GM23248 (cell line): ENCODE measurements at regions not wholly inside any gene's neighbourhood (a gene's known extent, or its start where the extent isn't known, plus 50 kb on each side); places are given as distances from the start of the nearest gene placed in this dataset.

Source experiments
- EZH2 ChIP-seq: fragments of 200-600 bp; sonication (generic); IDR thresholded peaks from 2 replicates; pipeline ENCODE4 v1.6.1; 2018; ENCODE audit warnings: antibody characterized with exemption, mild to moderate bottlenecking; ENCODE audit not compliant: insufficient read depth, poor library complexity, severe bottlenecking
- EZH2phosphoT487 ChIP-seq: fragments of 200-600 bp; sonication (generic); IDR thresholded peaks from 2 replicates; pipeline ENCODE4 v1.6.1; 2018; ENCODE audit warnings: antibody characterized with exemption, moderate library complexity, mild to moderate bottlenecking, low read depth; ENCODE audit not compliant: insufficient read depth

GRCh38 chr9:71552480-71552879 lies 215.8 kb downstream of the CEMIP2 start:
- TF ChIP-seq EZH2 (no peak), EZH2phosphoT487 (no peak)
